ENCODE measurements at regions not wholly inside any gene's neighbourhood (a gene's known extent, or its start where the extent isn't known, plus 50 kb on each side); places are given as distances from the start of the nearest gene placed in this dataset.

- in situ Hi-C loops (cut with HindIII; ENCODE audit: low sequenced_read_pairs) = no loop called here
Observed at GRCh38 chr2:217459680-217460405, 543.0 kb downstream of the TNS1 start.

- in situ Hi-C loops (cut with HindIII; ENCODE audit: low sequenced_read_pairs) = no loop called here
Observed at GRCh38 chr2:217459016-217459415, 543.8 kb downstream of the TNS1 start.

GRCh38 chr2:217456016-217456415 is 546.8 kb downstream of the TNS1 start:
- in situ Hi-C loops (cut with HindIII; ENCODE audit: low sequenced_read_pairs) = no loop called here

DNA sequence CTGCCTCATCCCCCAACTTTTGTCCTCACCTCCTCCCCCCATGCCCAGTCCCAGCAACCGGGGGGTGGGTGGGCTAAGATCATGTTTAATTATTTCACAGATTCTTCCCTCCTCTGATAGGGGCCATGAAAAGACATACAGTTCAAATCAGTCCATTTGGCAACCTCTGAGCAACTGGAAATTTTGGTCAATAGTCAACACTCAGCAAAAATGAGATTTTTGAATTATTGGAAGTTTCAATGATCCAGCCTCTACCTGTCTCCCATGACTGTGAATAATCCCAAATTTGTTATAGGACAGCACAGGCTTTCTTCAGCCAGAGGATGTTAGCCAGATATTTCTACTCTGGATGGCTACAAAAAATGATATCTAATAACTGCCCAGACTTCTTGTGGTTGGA is 549.9 kb downstream of the TNS1 start:
- in situ Hi-C loops (cut with HindIII; ENCODE audit: low sequenced_read_pairs) = no loop called here

- in situ Hi-C loops (cut with HindIII; ENCODE audit: low sequenced_read_pairs) = no loop called here
Observed at GRCh38 chr2:217451666-217452065, 551.1 kb downstream of the TNS1 start.

DNA sequence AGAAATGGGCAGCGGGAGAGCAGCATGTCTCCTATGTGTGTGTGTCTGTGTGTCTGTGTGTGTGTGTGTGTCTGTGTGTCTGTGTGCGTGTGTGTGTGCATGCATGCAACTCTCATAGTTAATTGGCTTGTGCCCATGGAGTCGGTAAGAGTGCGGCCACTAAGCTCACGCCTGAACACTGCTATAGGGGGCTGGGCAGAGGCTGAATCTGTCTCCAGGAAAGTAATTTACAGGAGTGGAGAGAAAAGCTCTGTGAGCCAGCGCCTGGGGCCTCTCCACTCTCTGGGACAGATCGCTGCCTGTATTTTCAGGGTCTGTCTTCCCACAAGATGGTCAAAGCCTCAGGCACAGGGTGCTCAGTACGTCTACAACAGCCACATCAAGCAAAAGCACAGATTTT is 553.4 kb downstream of the TNS1 start:
- in situ Hi-C loops (cut with HindIII; ENCODE audit: low sequenced_read_pairs) = no loop called here

- in situ Hi-C loops (cut with HindIII; ENCODE audit: low sequenced_read_pairs) = no loop called here
Observed at GRCh38 chr2:217448860-217449259, 553.9 kb downstream of the TNS1 start.

GRCh38 chr2:217445723-217446122 is 557.1 kb downstream of the TNS1 start:
- in situ Hi-C loops (cut with HindIII; ENCODE audit: low sequenced_read_pairs) = no loop called here

GRCh38 chr2:217444932-217445331 is 557.9 kb downstream of the TNS1 start:
- in situ Hi-C loops (cut with HindIII; ENCODE audit: low sequenced_read_pairs) = no loop called here

GRCh38 chr2:217444509-217444908 is 558.3 kb downstream of the TNS1 start:
- in situ Hi-C loops (cut with HindIII; ENCODE audit: low sequenced_read_pairs) = no loop called here

DNA sequence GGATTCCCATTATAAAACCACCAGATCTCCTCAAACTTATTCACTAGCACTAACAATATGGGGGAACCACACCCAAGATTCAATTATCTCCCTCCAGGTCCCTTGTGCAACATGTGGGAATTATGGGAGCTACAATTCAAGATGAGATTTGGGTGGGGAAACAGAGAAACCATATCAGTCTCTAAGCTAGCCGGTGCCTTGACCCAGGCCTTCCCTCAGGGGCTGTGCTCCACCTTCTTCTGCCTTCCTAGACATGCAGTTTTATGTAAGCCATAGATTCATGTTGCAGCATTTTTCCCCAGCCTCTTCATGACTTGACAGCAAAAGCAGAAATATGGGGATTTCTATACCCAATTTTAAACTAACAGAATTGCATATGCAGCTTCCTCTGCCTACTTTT is 559.2 kb downstream of the TNS1 start:
- in situ Hi-C loops (cut with HindIII; ENCODE audit: low sequenced_read_pairs) = no loop called here

DNA sequence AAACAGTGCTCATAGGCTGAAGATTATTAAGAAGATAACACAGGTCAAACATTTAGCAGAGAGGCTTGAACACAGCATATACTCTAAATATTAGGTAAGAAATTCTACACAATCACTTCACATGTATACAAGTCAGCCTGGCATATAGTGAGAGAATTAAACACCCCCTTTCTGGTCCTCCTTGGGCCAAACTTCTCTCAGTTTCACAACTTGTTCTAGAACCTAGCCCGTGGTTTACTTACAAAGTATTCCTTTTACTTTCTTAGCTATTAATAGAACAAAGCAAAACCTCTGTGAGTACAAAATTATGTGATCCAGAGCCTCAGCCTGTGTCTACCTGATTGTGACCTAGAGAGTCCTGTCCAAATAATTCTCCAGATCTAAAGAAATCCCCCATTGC is 562.8 kb downstream of the TNS1 start:
- in situ Hi-C loops (cut with HindIII; ENCODE audit: low sequenced_read_pairs) = no loop called here

GRCh38 chr2:217438821-217439220 is 564.0 kb downstream of the TNS1 start:
- in situ Hi-C loops (cut with HindIII; ENCODE audit: low sequenced_read_pairs) = no loop called here

DNA sequence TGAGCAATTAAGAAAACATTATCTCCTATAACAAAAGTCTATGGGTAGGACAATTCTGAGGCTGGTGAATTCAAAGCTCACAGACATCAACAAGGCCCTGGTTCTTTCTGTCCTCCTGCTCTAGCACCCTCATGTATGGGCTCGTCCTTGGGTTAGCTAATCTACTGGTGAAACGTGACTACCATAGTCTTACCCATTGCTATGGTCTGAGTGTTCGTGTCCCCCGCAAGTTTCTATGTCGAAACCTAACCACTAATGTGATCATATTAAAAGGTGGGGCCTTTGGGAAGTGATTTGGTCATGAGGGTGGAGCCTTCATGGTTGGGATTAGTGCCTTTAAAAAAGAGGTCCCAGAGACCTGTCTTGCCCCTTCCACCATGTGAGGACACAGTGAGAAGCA is 564.7 kb downstream of the TNS1 start:
- in situ Hi-C loops (cut with HindIII; ENCODE audit: low sequenced_read_pairs) = no loop called here

GRCh38 chr2:217437290-217437870 is 565.4 kb downstream of the TNS1 start:
- in situ Hi-C loops (cut with HindIII; ENCODE audit: low sequenced_read_pairs) = no loop called here

GRCh38 chr2:217436386-217436785 is 566.4 kb downstream of the TNS1 start:
- in situ Hi-C loops (cut with HindIII; ENCODE audit: low sequenced_read_pairs) = no loop called here

- in situ Hi-C loops (cut with HindIII; ENCODE audit: low sequenced_read_pairs) = no loop called here
Observed at GRCh38 chr2:217434180-217434975, 568.4 kb downstream of the TNS1 start.

- in situ Hi-C loops (cut with HindIII; ENCODE audit: low sequenced_read_pairs) = no loop called here
Observed at GRCh38 chr2:217433522-217433921, 569.3 kb downstream of the TNS1 start.

DNA sequence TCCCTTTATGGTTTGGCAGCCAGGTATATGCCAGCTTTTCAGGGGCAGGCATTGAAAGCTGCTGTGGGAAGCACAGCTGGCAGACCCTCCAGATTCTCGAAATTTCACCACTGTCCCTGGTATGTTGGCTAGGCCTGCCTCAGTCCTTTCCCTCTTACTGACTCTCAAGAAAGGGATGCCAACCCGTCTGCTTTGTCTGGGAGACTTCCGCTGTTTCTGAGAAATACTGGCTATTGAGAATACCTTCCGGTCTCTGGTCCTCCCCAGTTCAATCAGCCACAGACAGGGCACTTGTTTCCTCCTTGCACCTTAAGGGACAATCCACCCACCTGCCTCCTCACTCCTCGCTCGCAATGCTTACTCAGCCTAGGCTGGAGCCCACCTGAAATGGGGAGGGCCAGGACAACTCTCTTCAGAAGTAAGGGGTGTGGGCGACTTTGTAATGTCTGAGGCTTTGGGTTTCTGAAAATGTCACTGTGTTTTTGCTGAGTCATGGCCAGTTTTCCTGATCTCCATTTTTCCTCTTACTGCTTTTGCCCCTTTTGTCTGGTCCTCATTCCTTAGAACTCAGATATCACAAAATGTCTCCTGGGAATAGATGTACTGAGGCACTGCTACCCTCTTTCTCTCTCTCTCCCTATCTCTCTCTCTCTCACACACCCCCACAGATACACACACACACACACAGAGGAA is 571.1 kb downstream of the TNS1 start:
- in situ Hi-C loops (cut with HindIII; ENCODE audit: low sequenced_read_pairs) = no loop called here

GRCh38 chr2:217430916-217431576 is 571.2 kb upstream of the TNP1 start:
- in situ Hi-C loops (cut with HindIII; ENCODE audit: low sequenced_read_pairs) = no loop called here

DNA sequence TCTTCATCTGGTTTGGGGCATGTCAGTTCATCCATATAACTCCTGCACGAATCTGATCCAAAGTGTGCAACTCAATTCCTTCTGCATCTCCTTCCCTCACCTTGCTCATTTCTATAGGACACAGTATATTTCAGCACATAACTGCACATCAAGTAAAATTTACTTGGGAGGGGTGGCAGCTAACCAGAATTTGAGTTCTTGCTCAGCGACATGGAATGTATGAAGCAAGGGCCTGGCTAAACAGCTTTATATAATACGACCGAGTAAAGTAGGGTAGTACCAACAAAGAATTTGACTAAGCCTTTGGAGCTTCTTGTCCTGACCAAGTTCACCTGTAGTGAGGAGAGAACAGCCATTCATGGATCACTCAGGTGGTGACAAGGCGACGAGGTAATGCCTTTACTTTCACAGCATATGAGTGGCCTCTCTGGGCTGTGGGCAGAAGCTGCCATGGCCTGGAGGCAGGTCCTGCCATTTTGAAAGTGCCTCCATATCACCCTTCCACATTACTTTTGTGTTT is 570.2 kb upstream of the TNP1 start:
- in situ Hi-C loops (cut with HindIII; ENCODE audit: low sequenced_read_pairs) = loop anchor here (5.0 kb wide), 1 partner anchor 43 kb away; no protein-coding TSS in a partner anchor

Measured in DLD1 (cell line).